ENCODE measurements at regions not wholly inside any gene's neighbourhood (a gene's known extent, or its start where the extent isn't known, plus 50 kb on each side); places are given as distances from the start of the nearest gene placed in this dataset.

- TF ChIP-seq CTCF (IDR thresholded peaks at IDR 0.05; ENCODE audit: low read depth, low read length, missing input control) = no peak
- no peak for TF ChIP-seq HNF4G (IDR thresholded peaks at IDR 0.05)
- TF ChIP-seq TAF1 (conservative IDR thresholded peaks at IDR 0.05) = no peak
Observed at GRCh38 chr3:182473191-182473710, 320.1 kb upstream of the ATP11B start (continued).

- H3K4me1 ChIP-seq (ENCODE audit: control insufficient read depth in 4 of 4, insufficient read depth in 4 of 4, low read length in 3 of 4) = no peaks in the 10 kb centered on the region
- no peak for DNase-seq (ENCODE audit: low spot score)
- no peaks in the 10 kb centered on the region for H3K9me3 ChIP-seq (ENCODE audit: control insufficient read depth in 4 of 4, low read length in 3 of 4)
- TF ChIP-seq FOXA1 (IDR thresholded peaks at IDR 0.05) = no peak
- TF ChIP-seq SP1 (IDR thresholded peaks at IDR 0.05) = no peak
- TF ChIP-seq JUND (IDR thresholded peaks at IDR 0.05) = no peak
- no peak for TF ChIP-seq TAF1 (conservative IDR thresholded peaks at IDR 0.05)
- no peak for TF ChIP-seq FOXA2 (IDR thresholded peaks at IDR 0.05)
- no peak for TF ChIP-seq NR2F2 (IDR thresholded peaks at IDR 0.05)
- no peak for TF ChIP-seq REST (IDR thresholded peaks at IDR 0.05)
- TF ChIP-seq MAX (IDR thresholded peaks at IDR 0.05) = no peak
- TF ChIP-seq EGR1 (IDR thresholded peaks at IDR 0.05; ENCODE audit: low read depth in 2 of 2) = no peak
- TF ChIP-seq ATF3 (IDR thresholded peaks at IDR 0.05) = no peak
- TF ChIP-seq ZBTB33 (IDR thresholded peaks at IDR 0.05) = no peak
- TF ChIP-seq HNF4A (conservative IDR thresholded peaks at IDR 0.05) = no peak
- no peak for TF ChIP-seq RXRA (IDR thresholded peaks at IDR 0.05)
- TF ChIP-seq RAD21 (IDR thresholded peaks at IDR 0.05) = no peak
- H3K36me3 ChIP-seq (ENCODE audit: control insufficient read depth in 4 of 4, insufficient read depth in 3 of 4, low read depth in 1 of 4, low read length in 3 of 4) = no peaks in the 10 kb centered on the region
- H3K27me3 ChIP-seq (ENCODE audit: control insufficient read depth in 4 of 4, insufficient read depth in 4 of 4, low read length in 3 of 4) = peaks cover 0 to 4% (median under 1%) of the 10 kb centered on the region in 4 donors
- no peak overlapping the region for H3K27ac ChIP-seq (ENCODE audit: low read depth in 1 of 2, low read length in 2 of 2)
- H3K9ac ChIP-seq (ENCODE audit: low read depth in 1 of 2, low read length in 2 of 2) = no peak overlapping the region
- no peak overlapping the region for H3K4me3 ChIP-seq (ENCODE audit: low read depth in 1 of 3, low read length in 3 of 3)
Observed at GRCh38 chr3:182478369-182478768, 314.9 kb upstream of the ATP11B start.
